ENCODE measurements at regions not wholly inside any gene's neighbourhood (a gene's known extent, or its start where the extent isn't known, plus 50 kb on each side); places are given as distances from the start of the nearest gene placed in this dataset.

- TF ChIP-seq CTCF (conservative IDR thresholded peaks at IDR 0.05 in 1 of 2, IDR thresholded peaks at IDR 0.05 in 1 of 2; ENCODE audit: extremely low read depth in 1 of 2, insufficient read depth in 1 of 2, low read depth in 1 of 2, low read length in 2 of 2) (no peak), EZH2 (IDR thresholded peaks at IDR 0.05; ENCODE audit: borderline replicate concordance, low read length) (no peak)
Observed at GRCh38 chr9:23088932-23089364, 642.3 kb downstream of the DMRTA1 start.
